Brain microvascular endothelial cell (primary cell): ENCODE measurements at regions not wholly inside any gene's neighbourhood (a gene's known extent, or its start where the extent isn't known, plus 50 kb on each side); places are given as distances from the start of the nearest gene placed in this dataset.
"Not testable (repeated sequence)": the region's sequence is repeated elsewhere in the genome, so short reads cannot be mapped to it uniquely, and the experiment has no call there.

Experiments used
- DNase-seq: peaks from one replicate; pipeline ENCODE4 v3.0.0-alpha.2; 2020
- H3K27ac ChIP-seq: fragments of 250-450 bp; sonication (Bioruptor Pico); 2 replicates; pipeline ENCODE4 v1.5.1; 2020; ENCODE audit warnings: mild to moderate bottlenecking, moderate library complexity
- H3K27me3 ChIP-seq: fragments of 250-450 bp; sonication (Bioruptor Pico); replicated peaks from 2 replicates; pipeline ENCODE4 v1.5.1; 2020; ENCODE audit warnings: mild to moderate bottlenecking
- H3K36me3 ChIP-seq: fragments of 250-450 bp; sonication (Bioruptor Pico); replicated peaks from 2 replicates; pipeline ENCODE4 v1.5.1; 2020; ENCODE audit warnings: mild to moderate bottlenecking
- H3K4me3 ChIP-seq: 2 replicates; pipeline ENCODE4 v1.5.1; 2011; ENCODE audit warnings: low read depth, mild to moderate bottlenecking, control low read depth, low read length, moderate library complexity
- in situ Hi-C: cut with HindIII; loops from 2 replicates; pipeline ENCODE4 v1.10.0; 2017; ENCODE audit warnings: low sequenced_read_pairs, low pct_ligation_motif_present
- TF ChIP-seq, protein P1 (sequence below): IDR thresholded peaks from 2 replicates; pipeline ENCODE4 v1.5.1; 2011; ENCODE audit warnings: low read depth, mild to moderate bottlenecking, moderate library complexity, low read length, control low read depth, inconsistent platforms; ENCODE audit errors: missing control alignments

DNA sequence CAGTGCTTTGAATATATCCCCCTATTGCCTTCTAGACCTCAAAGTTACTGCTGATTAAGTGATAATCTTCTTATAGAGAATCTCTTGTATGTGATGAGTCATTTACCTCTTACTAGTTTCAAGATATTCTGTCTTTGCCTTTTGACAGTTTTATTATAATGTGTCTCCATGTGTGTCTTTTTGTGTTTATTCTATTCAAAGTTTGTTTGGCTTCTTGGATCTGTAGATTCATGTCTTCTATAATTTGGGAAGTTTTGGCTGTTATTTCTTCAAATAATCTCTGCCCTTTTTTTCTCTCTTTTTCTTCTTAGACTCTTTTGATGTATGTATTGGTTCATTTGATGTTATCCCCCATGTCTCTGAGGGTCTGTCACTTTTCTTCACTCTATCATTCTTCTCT, 915.7 kb upstream of the GRIA3 start:
- TF ChIP-seq, protein P1, sequence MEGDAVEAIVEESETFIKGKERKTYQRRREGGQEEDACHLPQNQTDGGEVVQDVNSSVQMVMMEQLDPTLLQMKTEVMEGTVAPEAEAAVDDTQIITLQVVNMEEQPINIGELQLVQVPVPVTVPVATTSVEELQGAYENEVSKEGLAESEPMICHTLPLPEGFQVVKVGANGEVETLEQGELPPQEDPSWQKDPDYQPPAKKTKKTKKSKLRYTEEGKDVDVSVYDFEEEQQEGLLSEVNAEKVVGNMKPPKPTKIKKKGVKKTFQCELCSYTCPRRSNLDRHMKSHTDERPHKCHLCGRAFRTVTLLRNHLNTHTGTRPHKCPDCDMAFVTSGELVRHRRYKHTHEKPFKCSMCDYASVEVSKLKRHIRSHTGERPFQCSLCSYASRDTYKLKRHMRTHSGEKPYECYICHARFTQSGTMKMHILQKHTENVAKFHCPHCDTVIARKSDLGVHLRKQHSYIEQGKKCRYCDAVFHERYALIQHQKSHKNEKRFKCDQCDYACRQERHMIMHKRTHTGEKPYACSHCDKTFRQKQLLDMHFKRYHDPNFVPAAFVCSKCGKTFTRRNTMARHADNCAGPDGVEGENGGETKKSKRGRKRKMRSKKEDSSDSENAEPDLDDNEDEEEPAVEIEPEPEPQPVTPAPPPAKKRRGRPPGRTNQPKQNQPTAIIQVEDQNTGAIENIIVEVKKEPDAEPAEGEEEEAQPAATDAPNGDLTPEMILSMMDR: no peak
- in situ Hi-C loops: no loop called here
- no peak overlapping the region for H3K4me3 ChIP-seq

DNA sequence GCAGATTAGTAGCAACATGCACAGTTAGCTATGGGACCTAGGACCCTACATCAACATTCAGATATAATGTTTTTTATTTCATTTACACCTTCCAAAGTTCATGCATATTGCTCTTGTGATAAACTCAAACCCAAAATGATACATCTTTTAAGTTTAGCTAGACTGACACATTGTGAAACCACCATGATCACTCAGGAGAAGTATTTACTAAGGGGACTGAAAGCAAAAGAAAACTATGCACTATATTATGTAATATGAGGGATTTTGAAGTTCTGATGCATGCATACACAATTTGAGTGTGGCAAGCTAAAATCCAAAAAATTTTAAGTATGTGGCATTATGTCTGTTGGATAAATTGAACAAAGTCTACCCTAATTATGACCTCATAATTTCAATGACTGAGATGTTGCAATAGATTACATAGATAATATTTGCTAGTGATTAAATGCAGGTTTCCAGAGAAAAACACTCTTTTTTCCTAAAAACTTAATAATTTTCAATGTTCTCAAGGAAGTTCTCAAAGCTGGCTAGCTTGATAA, 914.8 kb upstream of the GRIA3 start:
- no peak overlapping the region for H3K4me3 ChIP-seq
- TF ChIP-seq, protein P1: no peak
- DNase-seq: no peak
- no peak overlapping the region for H3K27ac ChIP-seq
- H3K36me3 ChIP-seq: no peaks in the 10 kb centered on the region
- no peaks in the 10 kb centered on the region for H3K27me3 ChIP-seq
- in situ Hi-C loops: no loop called here

More for the DNA sequence above, 915.7 kb upstream of the GRIA3 start:
- no peaks in the 10 kb centered on the region for H3K27me3 ChIP-seq
- no peak overlapping the region for H3K27ac ChIP-seq
- DNase-seq: no peak
- H3K36me3 ChIP-seq: no peaks in the 10 kb centered on the region

DNA sequence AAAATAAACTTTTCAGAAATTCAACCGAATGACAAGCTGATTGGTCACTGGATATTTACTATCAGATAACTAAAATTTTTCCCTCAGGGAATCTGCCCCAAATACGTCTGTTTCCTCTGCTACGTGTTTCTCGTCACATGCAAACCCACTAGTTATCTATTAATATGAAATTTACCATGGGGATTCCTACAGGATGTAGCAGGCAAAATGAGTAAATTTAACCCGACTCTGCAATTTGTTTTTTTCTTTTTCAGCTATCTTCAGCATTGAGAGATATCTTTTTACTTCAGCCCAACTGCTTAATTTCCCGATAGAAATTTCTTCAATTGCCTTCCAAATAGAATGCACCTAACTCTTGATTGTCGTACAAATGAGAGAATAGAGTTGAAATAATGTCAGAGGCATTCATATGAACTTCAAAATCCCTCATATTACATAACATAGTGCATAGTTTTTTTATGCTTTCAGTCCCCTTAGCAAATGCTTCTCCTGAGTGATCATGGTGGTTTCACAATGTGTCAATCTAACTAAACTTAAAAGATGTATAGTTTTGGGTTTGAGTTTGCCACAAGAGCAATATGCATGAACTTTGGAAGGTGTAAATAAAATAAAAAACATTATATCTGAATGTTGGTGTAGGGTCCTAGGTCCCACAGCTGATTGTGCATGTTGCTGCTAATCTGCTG, 913.1 kb upstream of the GRIA3 start:
- in situ Hi-C loops: no loop called here
- no peak overlapping the region for H3K4me3 ChIP-seq
- no peaks in the 10 kb centered on the region for H3K36me3 ChIP-seq
- no peak overlapping the region for H3K27ac ChIP-seq
- TF ChIP-seq, protein P1: no peak
- no peaks in the 10 kb centered on the region for H3K27me3 ChIP-seq
- no peak for DNase-seq

DNA sequence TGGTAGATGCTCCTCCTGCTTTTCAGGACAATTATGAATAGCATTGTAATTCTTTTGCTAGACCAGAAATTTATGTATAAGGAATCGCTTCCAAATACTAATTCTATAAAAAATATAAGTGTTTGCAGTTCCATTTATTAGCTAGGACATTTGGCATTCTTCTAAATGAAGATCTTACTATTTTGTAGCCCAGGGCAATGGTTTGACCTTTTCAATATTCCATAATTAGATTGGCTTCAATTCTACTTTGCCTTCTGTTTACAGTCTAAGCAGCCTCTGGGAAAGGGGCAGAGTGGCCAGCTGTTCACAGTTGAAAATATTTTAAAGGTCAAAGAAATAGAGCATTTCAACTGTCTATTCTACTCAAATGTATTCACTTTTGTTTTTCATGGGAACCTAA, 912.1 kb upstream of the GRIA3 start:
- H3K36me3 ChIP-seq: no peaks in the 10 kb centered on the region
- H3K27me3 ChIP-seq: no peaks in the 10 kb centered on the region
- in situ Hi-C loops: no loop called here
- no peak for DNase-seq
- no peak overlapping the region for H3K27ac ChIP-seq
- TF ChIP-seq, protein P1: no peak
- no peak overlapping the region for H3K4me3 ChIP-seq

DNA sequence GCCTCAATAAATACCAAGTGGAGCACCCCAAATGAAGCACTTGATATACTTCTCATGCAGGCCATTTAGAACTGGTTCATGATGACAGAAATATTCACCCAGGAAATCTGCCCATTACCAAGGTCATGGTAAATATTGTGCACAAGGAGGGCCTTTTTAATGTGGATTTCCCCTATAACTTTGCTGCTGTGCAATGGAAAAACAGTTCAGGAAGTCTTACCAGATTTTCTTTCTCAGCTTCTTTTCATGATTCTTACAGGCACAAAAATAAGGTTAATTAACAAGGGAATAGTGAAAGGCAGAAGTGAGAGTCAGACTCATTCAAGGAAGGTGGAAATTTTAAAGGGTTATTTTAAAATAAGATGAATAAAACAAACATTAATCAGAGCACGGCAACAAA, 904.3 kb upstream of the GRIA3 start:
- no peak for DNase-seq
- TF ChIP-seq, protein P1: no peak
- no peak overlapping the region for H3K4me3 ChIP-seq
- no peak overlapping the region for H3K27ac ChIP-seq
- in situ Hi-C loops: no loop called here
- no peaks in the 10 kb centered on the region for H3K27me3 ChIP-seq
- no peaks in the 10 kb centered on the region for H3K36me3 ChIP-seq

DNA sequence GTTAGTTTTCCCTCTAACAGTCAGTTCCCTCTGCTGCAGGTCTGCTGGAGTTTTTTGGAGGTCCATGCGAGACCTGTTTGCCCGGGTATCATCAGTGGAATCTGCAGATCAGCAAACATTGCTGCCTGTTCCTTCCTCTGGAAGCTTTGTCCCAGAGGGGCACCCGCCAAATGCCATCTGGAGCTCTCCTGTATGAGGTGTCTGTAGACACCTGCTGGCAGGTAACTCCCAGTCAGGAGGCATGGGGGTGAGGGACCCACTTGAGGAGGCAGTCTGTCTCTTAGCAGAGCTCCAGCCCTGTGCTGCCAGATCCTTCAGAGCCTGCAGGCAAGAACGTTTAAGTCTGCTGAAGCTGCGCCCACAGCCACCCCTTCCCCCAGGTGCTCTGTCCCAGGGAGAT, 884.3 kb upstream of the GRIA3 start:
- H3K27me3 ChIP-seq, DNase-seq, H3K27ac ChIP-seq, H3K4me3 ChIP-seq, in situ Hi-C loops, H3K36me3 ChIP-seq: not testable (repeated sequence)
